ENCODE measurements at regions not wholly inside any gene's neighbourhood (a gene's known extent, or its start where the extent isn't known, plus 50 kb on each side); places are given as distances from the start of the nearest gene placed in this dataset.
"Not testable (repeated sequence)": the region's sequence is repeated elsewhere in the genome, so short reads cannot be mapped to it uniquely, and the experiment has no call there.

DNA sequence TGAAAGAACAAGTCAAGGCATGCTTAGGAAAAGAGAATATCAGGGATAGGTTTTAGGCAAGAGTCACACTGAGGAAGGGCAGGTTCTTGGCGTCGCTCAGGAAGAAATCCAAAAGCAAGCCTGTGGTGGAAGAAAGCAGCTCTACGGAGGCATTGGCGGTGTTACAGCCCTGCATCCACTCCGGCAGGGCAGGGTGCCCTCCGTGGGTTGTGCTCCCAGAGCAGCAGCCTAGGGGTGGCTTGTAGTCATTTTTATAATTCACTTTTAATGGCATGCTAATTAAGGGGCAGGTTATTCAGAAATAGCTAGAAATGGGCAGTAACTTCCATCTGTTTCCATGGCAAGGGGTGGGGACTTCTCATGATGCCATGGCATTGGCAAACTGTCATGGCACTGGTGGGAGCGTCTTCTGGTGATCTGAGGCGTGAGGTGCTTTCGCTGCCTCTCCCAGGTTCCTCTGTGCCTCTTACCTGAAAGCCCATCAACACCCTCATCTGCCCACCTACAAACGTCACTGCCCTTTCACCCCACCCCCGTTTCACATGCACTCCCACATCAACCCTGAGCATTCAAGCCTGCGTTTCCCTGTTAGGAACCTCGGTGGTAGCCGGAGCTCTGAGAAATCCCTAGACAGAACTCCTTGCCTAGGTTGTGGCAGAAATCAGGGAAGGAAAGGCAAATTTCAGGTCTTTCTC lies 1763.8 kb upstream of the TPTE start:
- not testable (repeated sequence) for H3K27me3 Mint-ChIP-seq; H3K27ac Mint-ChIP-seq; H3K36me3 Mint-ChIP-seq; H3K4me1 Mint-ChIP-seq (ENCODE audit: unreplicated experiment); H3K4me3 Mint-ChIP-seq
- DNase-seq (ENCODE audit: extremely low spot score, unreplicated experiment), result peak; percentile 69
- H3K9me3 Mint-ChIP-seq, result peaks cover 29% of the 10 kb centered on the region

DNA sequence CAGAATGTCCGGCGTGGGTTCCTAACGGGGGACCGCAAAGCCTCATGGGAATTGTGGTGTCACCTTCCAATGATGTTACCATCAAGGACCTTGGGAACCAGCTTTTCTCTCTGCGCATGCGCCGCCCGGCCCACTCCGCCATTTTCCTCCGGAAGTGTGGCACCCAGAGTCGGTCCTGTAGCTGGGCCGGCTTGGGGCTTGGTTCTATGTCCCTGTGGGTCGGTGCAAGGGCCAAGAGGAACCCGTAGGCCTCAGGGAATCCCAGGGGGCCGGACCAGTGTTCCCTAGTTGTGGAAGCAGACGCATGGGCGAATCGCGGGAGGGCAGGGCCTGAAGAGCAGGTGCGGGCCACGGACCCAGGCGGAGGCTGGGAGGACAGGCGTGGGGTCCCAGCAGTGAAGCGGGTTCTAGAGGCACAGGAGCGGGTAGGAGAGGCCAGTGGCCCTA lies 1762.4 kb upstream of the TPTE start:
- not testable (repeated sequence) for H3K4me1 Mint-ChIP-seq (ENCODE audit: unreplicated experiment); H3K36me3 Mint-ChIP-seq; H3K27ac Mint-ChIP-seq; H3K27me3 Mint-ChIP-seq; H3K4me3 Mint-ChIP-seq
- peak; percentile 77 for DNase-seq (ENCODE audit: extremely low spot score, unreplicated experiment)
- peaks cover 32% of the 10 kb centered on the region for H3K9me3 Mint-ChIP-seq

DNA sequence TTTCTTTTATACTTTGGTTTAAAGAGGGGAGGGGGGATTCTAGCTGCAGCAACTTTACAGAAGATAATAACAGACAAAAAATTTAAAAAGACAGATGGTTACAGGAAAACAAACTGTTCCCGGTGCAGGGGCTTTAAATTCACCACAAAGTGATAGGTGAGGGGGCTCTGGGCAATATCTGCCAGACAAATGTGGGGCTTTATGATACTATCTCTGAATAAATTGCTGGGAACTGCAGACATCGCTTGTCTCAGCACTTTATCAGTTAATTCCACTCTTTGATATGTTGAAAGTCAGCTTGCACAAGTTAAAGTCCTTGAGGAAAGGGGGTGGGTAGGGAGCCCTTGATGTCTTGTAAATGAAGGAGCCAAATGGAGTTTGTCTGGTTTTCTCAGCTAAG lies 1759.1 kb upstream of the TPTE start:
- not testable (repeated sequence) for H3K27ac Mint-ChIP-seq; H3K4me1 Mint-ChIP-seq (ENCODE audit: unreplicated experiment); DNase-seq (ENCODE audit: extremely low spot score, unreplicated experiment); H3K4me3 Mint-ChIP-seq; H3K36me3 Mint-ChIP-seq; H3K27me3 Mint-ChIP-seq
- H3K9me3 Mint-ChIP-seq, result peaks cover 39% of the 10 kb centered on the region

DNA sequence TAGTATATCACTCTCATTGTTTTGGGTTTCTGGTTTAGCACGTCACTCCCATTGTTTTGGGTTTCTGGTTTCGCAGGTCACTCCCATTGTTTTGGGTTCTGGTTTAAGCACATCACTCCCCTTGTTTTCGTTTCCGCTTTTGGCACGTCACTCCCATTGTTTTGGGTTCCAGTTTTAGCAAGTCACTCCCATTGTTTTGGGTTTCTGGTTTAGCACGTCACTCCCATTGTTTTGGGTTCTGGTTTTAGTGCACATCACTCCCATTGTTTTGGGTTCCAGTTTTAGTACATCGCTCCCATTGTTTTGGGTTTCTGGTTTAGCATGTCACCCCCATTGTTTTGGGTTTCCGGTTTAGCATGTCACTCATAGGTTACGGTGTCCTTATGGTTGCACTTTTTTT lies 1757.0 kb upstream of the TPTE start:
- not testable (repeated sequence) for H3K36me3 Mint-ChIP-seq; H3K27ac Mint-ChIP-seq; H3K27me3 Mint-ChIP-seq; H3K4me1 Mint-ChIP-seq (ENCODE audit: unreplicated experiment); H3K4me3 Mint-ChIP-seq
- peak; percentile 40 for DNase-seq (ENCODE audit: extremely low spot score, unreplicated experiment)
- H3K9me3 Mint-ChIP-seq, result peaks cover 32% of the 10 kb centered on the region

DNA sequence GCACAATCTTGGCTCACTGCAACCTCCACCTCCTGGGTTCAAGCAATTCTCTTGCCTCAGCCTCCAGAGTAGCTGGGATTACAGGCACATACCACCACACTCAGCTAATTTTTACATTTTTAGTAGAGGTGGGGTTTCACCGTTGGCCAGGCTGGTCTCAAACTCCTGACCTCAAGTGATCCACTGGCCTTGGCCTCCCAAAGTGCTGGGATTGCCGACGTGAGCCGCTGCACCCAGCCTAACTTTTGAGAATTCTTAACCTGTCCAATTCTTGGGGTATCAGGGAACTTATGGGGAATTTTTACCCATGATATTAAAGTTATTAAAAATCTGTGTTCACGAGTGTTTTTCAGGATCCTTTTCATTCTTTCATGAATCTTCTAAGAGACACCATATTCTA lies 1755.2 kb upstream of the TPTE start:
- not testable (repeated sequence) for H3K27me3 Mint-ChIP-seq; H3K36me3 Mint-ChIP-seq; H3K4me1 Mint-ChIP-seq (ENCODE audit: unreplicated experiment); H3K27ac Mint-ChIP-seq; H3K4me3 Mint-ChIP-seq
- H3K9me3 Mint-ChIP-seq, result peaks cover 24% of the 10 kb centered on the region
- DNase-seq (ENCODE audit: extremely low spot score, unreplicated experiment), result peak; percentile 50

DNA sequence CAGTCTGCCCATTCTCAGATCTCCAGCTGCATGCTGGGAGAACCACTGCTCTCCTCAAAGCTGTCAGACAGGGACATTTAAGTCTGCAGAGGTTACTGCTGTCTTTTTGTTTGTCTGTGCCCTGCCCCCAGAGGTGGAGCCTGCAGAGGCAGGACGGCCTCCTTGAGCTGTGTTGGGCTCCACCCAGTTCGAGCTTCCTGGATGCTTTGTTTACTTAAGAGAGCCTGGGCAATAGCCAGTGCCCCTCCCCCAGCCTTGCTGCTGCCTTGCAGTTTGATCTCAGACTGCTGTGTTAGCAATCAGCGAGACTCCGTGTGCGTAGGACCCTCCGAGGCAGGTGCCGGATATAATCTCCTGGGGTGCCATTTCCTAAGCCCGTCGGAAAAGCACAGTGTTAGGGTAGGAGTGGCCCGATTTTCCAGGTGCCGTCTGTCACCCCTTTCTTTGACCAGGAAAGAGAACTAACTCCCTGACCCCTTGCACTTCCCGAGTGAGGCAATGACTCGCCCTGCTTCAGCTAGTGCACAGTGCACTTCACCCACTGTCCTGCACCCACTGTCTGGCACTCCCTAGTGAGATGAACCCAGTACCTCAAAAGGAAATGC lies 1748.4 kb upstream of the TPTE start:
- not testable (repeated sequence) for H3K27me3 Mint-ChIP-seq; H3K4me3 Mint-ChIP-seq; H3K27ac Mint-ChIP-seq; H3K4me1 Mint-ChIP-seq (ENCODE audit: unreplicated experiment); H3K36me3 Mint-ChIP-seq; H3K9me3 Mint-ChIP-seq
- peak; percentile 44 for DNase-seq (ENCODE audit: extremely low spot score, unreplicated experiment)

DNA sequence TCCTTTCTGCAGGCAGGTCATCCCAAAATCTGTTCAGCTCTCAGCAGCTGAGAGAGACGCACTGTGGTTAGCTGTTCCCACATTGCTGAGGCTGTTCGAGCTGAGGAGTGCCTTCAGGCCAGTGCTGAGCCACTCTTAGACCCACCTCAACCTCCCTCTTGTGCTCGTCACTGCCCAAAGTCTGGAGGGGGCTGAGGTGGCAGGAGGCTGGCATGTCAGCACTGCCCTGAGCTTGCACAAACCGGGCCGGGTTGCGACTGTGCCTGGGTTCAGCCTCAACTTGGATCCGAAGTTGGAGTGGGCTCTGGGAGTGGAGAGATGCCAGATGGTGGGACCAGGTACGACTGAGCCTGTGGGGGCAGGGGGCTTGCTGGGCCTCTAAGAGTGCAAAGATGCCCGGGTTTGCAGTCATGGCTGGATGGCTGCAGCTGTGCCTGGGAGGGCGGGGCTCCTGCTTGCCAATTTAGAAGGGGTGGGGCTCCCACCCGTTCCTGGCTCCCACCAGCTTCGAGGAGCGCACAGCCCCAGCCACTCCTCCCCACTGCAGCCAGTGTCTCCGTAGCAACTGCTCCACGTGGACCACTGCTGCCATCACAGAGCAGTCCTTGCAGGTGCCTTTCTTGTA lies 1745.7 kb upstream of the TPTE start:
- not testable (repeated sequence) for H3K36me3 Mint-ChIP-seq; H3K9me3 Mint-ChIP-seq; H3K27me3 Mint-ChIP-seq; H3K4me1 Mint-ChIP-seq (ENCODE audit: unreplicated experiment); H3K27ac Mint-ChIP-seq; H3K4me3 Mint-ChIP-seq
- peak; percentile 63 for DNase-seq (ENCODE audit: extremely low spot score, unreplicated experiment)

DNA sequence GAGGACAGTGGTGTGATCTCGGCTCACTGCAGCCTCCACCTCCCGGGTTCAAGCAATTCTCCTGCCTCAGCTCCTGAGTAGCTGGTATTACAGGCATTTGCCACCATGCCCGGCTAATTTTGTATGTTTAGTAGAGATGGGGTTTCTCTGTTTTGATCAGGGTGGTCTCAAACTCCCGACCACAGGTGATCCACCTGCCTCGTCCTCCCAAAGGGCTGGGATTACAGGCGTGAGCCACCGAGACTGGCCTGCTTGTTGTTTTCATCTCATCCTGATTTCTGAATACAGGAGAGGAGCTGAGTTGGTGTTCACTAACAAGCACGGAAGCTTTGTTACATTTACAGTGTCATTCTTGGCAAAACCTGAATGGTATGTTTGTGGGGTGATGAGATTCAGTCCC lies 1744.1 kb upstream of the TPTE start:
- not testable (repeated sequence) for H3K4me1 Mint-ChIP-seq (ENCODE audit: unreplicated experiment); H3K9me3 Mint-ChIP-seq; H3K27ac Mint-ChIP-seq; H3K4me3 Mint-ChIP-seq; H3K36me3 Mint-ChIP-seq; H3K27me3 Mint-ChIP-seq
- DNase-seq (ENCODE audit: extremely low spot score, unreplicated experiment), result peak; percentile 62

DNA sequence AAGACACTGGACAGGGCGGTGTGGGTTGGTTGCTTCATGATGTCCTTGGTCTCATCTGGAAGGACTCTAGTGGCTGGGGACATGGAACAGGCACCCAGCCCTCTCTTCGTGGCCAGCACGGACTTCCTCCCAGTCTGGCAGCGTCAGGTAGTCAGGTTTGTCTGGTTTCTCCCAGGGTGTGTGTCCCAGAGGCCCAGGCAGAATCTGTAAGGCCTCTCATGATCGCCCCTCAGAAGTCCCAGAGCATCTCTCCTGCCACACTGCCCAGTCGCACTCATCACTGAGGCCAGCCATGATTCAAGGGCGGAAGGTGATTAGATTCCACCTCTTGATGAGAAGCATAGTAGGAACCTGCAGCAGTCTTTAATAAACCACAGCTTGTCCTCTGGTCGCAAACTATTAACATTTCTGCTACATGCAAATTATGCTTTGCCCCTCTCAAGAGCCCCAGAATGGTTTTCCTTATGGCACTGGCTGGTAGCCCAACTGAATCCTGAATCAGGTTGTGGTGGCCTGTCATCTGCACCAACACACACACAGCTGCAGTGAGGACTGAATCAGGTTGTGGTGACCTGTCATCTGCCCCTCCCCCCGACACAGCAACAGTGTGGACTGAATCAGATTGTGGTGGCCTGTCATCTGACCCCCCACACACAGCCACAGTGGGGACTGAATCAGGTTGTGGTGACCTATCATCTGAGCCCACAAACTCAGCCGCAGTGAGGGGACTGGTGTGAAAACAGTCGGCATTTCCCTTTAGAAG lies 1742.9 kb upstream of the TPTE start:
- H3K36me3 Mint-ChIP-seq; H3K9me3 Mint-ChIP-seq; H3K27me3 Mint-ChIP-seq; H3K27ac Mint-ChIP-seq; H3K4me3 Mint-ChIP-seq; H3K4me1 Mint-ChIP-seq (ENCODE audit: unreplicated experiment): not testable (repeated sequence)
- peak; percentile 65 for DNase-seq (ENCODE audit: extremely low spot score, unreplicated experiment)

DNA sequence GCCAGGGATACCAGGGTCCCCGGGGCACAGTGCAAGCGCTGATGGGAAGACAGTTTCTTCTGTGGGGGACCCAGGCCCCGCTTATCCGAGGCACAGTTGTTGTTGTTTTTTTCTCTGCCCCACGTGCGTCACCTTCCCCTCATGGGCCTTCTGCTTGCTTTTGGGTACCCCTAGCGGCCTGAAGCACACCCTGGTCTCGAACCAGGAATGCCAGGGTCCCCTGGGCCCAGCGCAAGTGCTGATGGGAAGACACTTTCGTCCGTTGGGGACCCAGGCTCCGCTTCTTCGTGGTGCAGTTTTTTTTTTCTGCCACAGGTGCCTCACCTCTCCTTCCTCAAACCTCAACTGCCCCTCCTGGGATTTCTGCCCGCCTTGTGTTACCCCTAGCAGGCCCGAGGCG lies 1708.5 kb upstream of the TPTE start:
- H3K4me1 Mint-ChIP-seq (ENCODE audit: unreplicated experiment); H3K9me3 Mint-ChIP-seq; H3K36me3 Mint-ChIP-seq; H3K27ac Mint-ChIP-seq; H3K27me3 Mint-ChIP-seq; H3K4me3 Mint-ChIP-seq: not testable (repeated sequence)
- peak; percentile 22 for DNase-seq (ENCODE audit: extremely low spot score, unreplicated experiment)

DNA sequence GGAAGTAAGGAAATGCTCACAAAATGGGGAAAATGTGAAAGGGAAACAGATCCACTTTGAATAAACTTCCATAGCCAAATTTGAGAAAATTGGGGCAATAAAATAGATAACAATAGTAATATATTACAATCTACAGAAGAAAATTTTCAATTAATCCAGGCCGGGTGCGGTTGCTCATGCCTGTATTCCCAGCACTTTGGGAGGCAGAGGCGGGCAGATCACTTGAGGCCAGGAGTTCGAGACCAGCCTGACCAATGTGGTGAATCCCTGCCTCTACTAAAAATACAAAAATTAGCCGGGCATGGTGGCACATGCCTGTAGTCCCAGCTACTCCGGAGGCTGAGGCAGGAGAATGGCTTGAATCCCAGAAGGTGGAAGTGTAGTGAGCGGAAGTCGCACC lies 1687.1 kb upstream of the TPTE start:
- DNase-seq (ENCODE audit: extremely low spot score, unreplicated experiment), result peak; percentile 63
- not testable (repeated sequence) for H3K4me3 Mint-ChIP-seq; H3K9me3 Mint-ChIP-seq; H3K36me3 Mint-ChIP-seq; H3K4me1 Mint-ChIP-seq (ENCODE audit: unreplicated experiment); H3K27ac Mint-ChIP-seq; H3K27me3 Mint-ChIP-seq
